NCI-H2196 treated with DMSO at 0.1 percent for 48 hours (cell line): ENCODE measurements at regions not wholly inside any gene's neighbourhood (a gene's known extent, or its start where the extent isn't known, plus 50 kb on each side); places are given as distances from the start of the nearest gene placed in this dataset.

Source experiments
- DNase-seq: peaks from one replicate; lab custom pipeline; 2025; ENCODE audit not compliant: unreplicated experiment; lab: John Stamatoyannopoulos, UW

- DNase-seq, result no peak
Observed at GRCh38 chr17:77001487-77001886, 133.3 kb downstream of the MGAT5B start.

- no peak for DNase-seq
Observed at GRCh38 chr17:77002103-77003045, 134.2 kb downstream of the MGAT5B start.

- no peak for DNase-seq
Observed at GRCh38 chr17:77003699-77004098, 135.5 kb downstream of the MGAT5B start.

GRCh38 chr17:77006971-77007649 lies 133.7 kb upstream of the SEC14L1 start:
- DNase-seq, result no peak

GRCh38 chr17:77009877-77010276 lies 130.9 kb upstream of the SEC14L1 start:
- DNase-seq, result no peak

GRCh38 chr17:77010667-77011066 lies 130.1 kb upstream of the SEC14L1 start:
- DNase-seq, result no peak

- peak; percentile 44 for DNase-seq
Observed at GRCh38 chr17:77011173-77012011, 129.4 kb upstream of the SEC14L1 start.

- DNase-seq, result no peak
Observed at GRCh38 chr17:77018504-77018903, 122.3 kb upstream of the SEC14L1 start.

- no peak for DNase-seq
Observed at GRCh38 chr17:77019893-77020379, 120.8 kb upstream of the SEC14L1 start.

- no peak for DNase-seq
Observed at GRCh38 chr17:77020973-77021372, 119.8 kb upstream of the SEC14L1 start.

- no peak for DNase-seq
Observed at GRCh38 chr17:77022766-77023165, 118.0 kb upstream of the SEC14L1 start.

- no peak for DNase-seq
Observed at GRCh38 chr17:77025781-77026180, 115.0 kb upstream of the SEC14L1 start.

GRCh38 chr17:77027271-77027889 lies 113.4 kb upstream of the SEC14L1 start:
- DNase-seq, result no peak

- DNase-seq, result no peak
Observed at GRCh38 chr17:77028900-77029299, 111.9 kb upstream of the SEC14L1 start.

GRCh38 chr17:77032929-77033328 lies 107.8 kb upstream of the SEC14L1 start:
- DNase-seq, result no peak

GRCh38 chr17:77033892-77034404 lies 106.8 kb upstream of the SEC14L1 start:
- DNase-seq, result no peak

GRCh38 chr17:77034677-77035424 lies 105.9 kb upstream of the SEC14L1 start:
- DNase-seq, result no peak

GRCh38 chr17:77035526-77035925 lies 105.2 kb upstream of the SEC14L1 start:
- no peak for DNase-seq

GRCh38 chr17:77036136-77036840 lies 104.5 kb upstream of the SEC14L1 start:
- no peak for DNase-seq
